HAP-1 (cell line): ENCODE measurements at regions not wholly inside any gene's neighbourhood (a gene's known extent, or its start where the extent isn't known, plus 50 kb on each side); places are given as distances from the start of the nearest gene placed in this dataset.

Experiments
- DNase-seq, 2 experiments: peaks; one replicate each; pipeline ENCODE4 v3.0.0-alpha.2; 2016 to 2020; ENCODE audit warnings: low spot score in 2 of 2
- H3K27me3 ChIP-seq: fragments of 250-450 bp; sonication (Bioruptor Pico); 2 replicates; pipeline ENCODE4 v1.5.1; 2020; ENCODE audit warnings: low read depth, mild to moderate bottlenecking, moderate library complexity
- H3K36me3 ChIP-seq: fragments of 250-450 bp; sonication (Bioruptor Pico); replicated peaks from 2 replicates; pipeline ENCODE4 v1.5.1; 2020; ENCODE audit warnings: mild to moderate bottlenecking
- H3K4me1 ChIP-seq: fragments of 250-450 bp; sonication (Bioruptor Pico); 2 replicates; pipeline ENCODE4 v1.5.1; 2020; ENCODE audit warnings: mild to moderate bottlenecking
- H3K4me3 ChIP-seq: fragments of 250-450 bp; sonication (Bioruptor Pico); 2 replicates; pipeline ENCODE4 v1.5.1; 2020; ENCODE audit warnings: mild to moderate bottlenecking, moderate library complexity
- H3K9me3 ChIP-seq: fragments of 250-450 bp; sonication (Bioruptor Pico); 2 replicates; pipeline ENCODE4 v1.5.1; 2020; ENCODE audit warnings: mild to moderate bottlenecking, moderate library complexity
- in situ Hi-C: fragments of 300-500 bp; cut with MboI; formaldehyde crosslinking; loops from 3 replicates; pipeline ENCODE4 v1.14.3; 2020; ENCODE audit warnings: low sequenced_read_pairs, inconsistent platforms, mixed read lengths

GRCh38 chr12:96143392-96143791 lies 50.8 kb upstream of the ELK3 start:
- no peak for DNase-seq
- Histone ChIP-seq H3K36me3 (no peaks in the 10 kb centered on the region), H3K4me3 (no peak overlapping the region), H3K9me3 (no peaks in the 10 kb centered on the region), H3K4me1 (no peaks in the 10 kb centered on the region), H3K27me3 (0 out of 2 replicates have a peak, but pooled peaks cover 3% of the 10 kb centered on the region)
- in situ Hi-C loops, result no loop called here

- Histone ChIP-seq H3K4me3 (no peak overlapping the region), H3K27me3 (0 out of 2 replicates have a peak, but pooled peaks cover 3% of the 10 kb centered on the region), H3K9me3 (no peaks in the 10 kb centered on the region), H3K4me1 (no peaks in the 10 kb centered on the region), H3K36me3 (no peaks in the 10 kb centered on the region)
- in situ Hi-C loops, result no loop called here
- no peak for DNase-seq
Observed at GRCh38 chr12:96143827-96144565, 50.2 kb upstream of the ELK3 start.
